Calu3 (cell line): ENCODE measurements at regions not wholly inside any gene's neighbourhood (a gene's known extent, or its start where the extent isn't known, plus 50 kb on each side); places are given as distances from the start of the nearest gene placed in this dataset.

Experiments used
- BruUV-seq: library from RNA; stranded (reverse); fragments of 400-500 nt; replicated peaks from 2 replicates; lab custom pipeline; 2021; lab: Mats Ljungman, UMichigan
- CTCF ChIA-PET: fragments of 300-600 bp; sonication (Branson Sonifier 250); formaldehyde crosslinking; loops from one replicate; lab custom pipeline; 2022; ENCODE audit warnings: antibody characterized with exemption; lab: Charles Lee
- DNase-seq: peaks from one replicate; pipeline ENCODE4 v3.0.0; 2022
- H3K27ac Mint-ChIP-seq: one replicate; pipeline ENCODE4 v1.8.0; 2022; ENCODE audit warnings: mixed read lengths; ENCODE audit not compliant: unreplicated experiment
- H3K27me3 Mint-ChIP-seq: one replicate; pipeline ENCODE4 v1.8.0; 2022; ENCODE audit warnings: mixed read lengths; ENCODE audit not compliant: unreplicated experiment
- H3K36me3 Mint-ChIP-seq: one replicate; pipeline ENCODE4 v1.8.0; 2022; ENCODE audit warnings: mild to moderate bottlenecking, moderate library complexity, mixed read lengths; ENCODE audit not compliant: insufficient read depth, unreplicated experiment
- H3K4me1 Mint-ChIP-seq: one replicate; pipeline ENCODE4 v1.8.0; 2022; ENCODE audit warnings: mild to moderate bottlenecking, low read depth, mixed read lengths; ENCODE audit not compliant: unreplicated experiment
- H3K4me3 Mint-ChIP-seq: one replicate; pipeline ENCODE4 v1.8.0; 2022; ENCODE audit warnings: mild to moderate bottlenecking, low read depth, moderate library complexity, mixed read lengths; ENCODE audit not compliant: unreplicated experiment
- H3K9me3 Mint-ChIP-seq: one replicate; pipeline ENCODE4 v1.8.0; 2022; ENCODE audit warnings: low read depth, mixed read lengths; ENCODE audit not compliant: unreplicated experiment
- intact Hi-C: fragments of 100-400 bp; cut with micrococcal nuclease; formaldehyde crosslinking; loops from one replicate; pipeline ENCODE4 v1.10.0; 2022; ENCODE audit not compliant: unreplicated experiment
- TF ChIP-seq, protein P1 (sequence below): fragments of 200-600 bp; IDR thresholded peaks from one replicate; pipeline ENCODE4 v1.8.0; 2022; ENCODE audit warnings: antibody characterized with exemption; ENCODE audit not compliant: unreplicated experiment

DNA sequence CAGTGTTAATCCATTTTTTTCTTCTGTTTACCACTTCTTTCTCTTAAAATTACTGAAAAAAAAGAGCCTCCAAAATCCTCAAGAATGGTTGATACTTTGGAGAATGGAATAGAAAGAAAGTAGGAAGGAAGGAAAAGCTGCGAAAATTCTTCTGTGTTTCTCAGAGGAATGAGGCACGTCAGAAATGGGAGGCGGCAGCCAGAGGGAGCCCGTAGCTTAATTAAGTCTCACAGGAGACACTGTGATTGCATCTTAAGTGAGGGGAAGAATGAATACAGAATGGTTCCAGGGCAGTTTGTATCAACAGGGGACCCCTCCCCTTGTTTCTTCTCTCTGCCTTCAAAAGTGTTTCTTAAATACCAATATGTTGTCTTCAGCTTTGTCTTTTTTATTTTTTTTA lies 1099.5 kb downstream of the PLA2G4A start:
- Mint-ChIP-seq H3K4me1 (peaks cover 13% of the 10 kb centered on the region), H3K4me3 (no peak overlapping the region), H3K27me3 (no peaks in the 10 kb centered on the region), H3K27ac (no peak overlapping the region), H3K9me3 (no peaks in the 10 kb centered on the region), H3K36me3 (no peaks in the 10 kb centered on the region)
- peak; percentile 63 for DNase-seq
- intact Hi-C loops: loop anchor here (2.0 to 10.0 kb wide), 9 partner anchors 314 to 1223 kb away; no protein-coding TSS in a partner anchor
- TF ChIP-seq, protein P1, sequence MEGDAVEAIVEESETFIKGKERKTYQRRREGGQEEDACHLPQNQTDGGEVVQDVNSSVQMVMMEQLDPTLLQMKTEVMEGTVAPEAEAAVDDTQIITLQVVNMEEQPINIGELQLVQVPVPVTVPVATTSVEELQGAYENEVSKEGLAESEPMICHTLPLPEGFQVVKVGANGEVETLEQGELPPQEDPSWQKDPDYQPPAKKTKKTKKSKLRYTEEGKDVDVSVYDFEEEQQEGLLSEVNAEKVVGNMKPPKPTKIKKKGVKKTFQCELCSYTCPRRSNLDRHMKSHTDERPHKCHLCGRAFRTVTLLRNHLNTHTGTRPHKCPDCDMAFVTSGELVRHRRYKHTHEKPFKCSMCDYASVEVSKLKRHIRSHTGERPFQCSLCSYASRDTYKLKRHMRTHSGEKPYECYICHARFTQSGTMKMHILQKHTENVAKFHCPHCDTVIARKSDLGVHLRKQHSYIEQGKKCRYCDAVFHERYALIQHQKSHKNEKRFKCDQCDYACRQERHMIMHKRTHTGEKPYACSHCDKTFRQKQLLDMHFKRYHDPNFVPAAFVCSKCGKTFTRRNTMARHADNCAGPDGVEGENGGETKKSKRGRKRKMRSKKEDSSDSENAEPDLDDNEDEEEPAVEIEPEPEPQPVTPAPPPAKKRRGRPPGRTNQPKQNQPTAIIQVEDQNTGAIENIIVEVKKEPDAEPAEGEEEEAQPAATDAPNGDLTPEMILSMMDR: no peak
- CTCF ChIA-PET: interaction anchor here (0.6 to 1.9 kb wide), 5 partner anchors 663 to 1339 kb away, joined by 3 to 5 read pairs (median 4); no protein-coding TSS in a partner anchor
- no TSS peak for BruUV-seq

DNA sequence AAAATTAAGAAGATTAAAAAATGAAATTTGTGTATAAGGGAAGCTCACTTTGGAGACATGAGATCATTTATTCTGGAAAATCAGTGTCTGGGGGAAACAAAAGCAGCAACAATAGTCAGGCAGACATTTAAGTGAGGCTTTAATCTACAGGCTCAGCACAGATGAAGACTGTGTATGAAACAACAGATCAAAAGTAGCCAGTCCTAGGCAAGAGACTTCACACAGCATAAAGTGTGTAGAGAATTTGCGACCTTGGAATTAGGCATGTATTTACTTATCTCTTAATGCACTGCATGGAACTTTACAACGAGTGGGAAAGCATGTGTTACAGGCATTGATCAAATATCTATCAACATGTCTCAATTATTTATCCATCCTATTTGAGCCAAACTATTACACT lies 1099.9 kb downstream of the PLA2G4A start:
- Mint-ChIP-seq H3K4me3 (no peak overlapping the region), H3K36me3 (no peaks in the 10 kb centered on the region), H3K9me3 (no peaks in the 10 kb centered on the region), H3K27me3 (no peaks in the 10 kb centered on the region), H3K27ac (no peak overlapping the region), H3K4me1 (peaks cover 15% of the 10 kb centered on the region)
- CTCF ChIA-PET: interaction anchor here (0.6 to 1.9 kb wide), 5 partner anchors 663 to 1339 kb away, joined by 3 to 5 read pairs (median 4); no protein-coding TSS in a partner anchor
- intact Hi-C loops: loop anchor here (2.0 to 10.0 kb wide), 9 partner anchors 314 to 1222 kb away; no protein-coding TSS in a partner anchor
- DNase-seq: no peak
- TF ChIP-seq, protein P1: no peak
- no TSS peak for BruUV-seq

DNA sequence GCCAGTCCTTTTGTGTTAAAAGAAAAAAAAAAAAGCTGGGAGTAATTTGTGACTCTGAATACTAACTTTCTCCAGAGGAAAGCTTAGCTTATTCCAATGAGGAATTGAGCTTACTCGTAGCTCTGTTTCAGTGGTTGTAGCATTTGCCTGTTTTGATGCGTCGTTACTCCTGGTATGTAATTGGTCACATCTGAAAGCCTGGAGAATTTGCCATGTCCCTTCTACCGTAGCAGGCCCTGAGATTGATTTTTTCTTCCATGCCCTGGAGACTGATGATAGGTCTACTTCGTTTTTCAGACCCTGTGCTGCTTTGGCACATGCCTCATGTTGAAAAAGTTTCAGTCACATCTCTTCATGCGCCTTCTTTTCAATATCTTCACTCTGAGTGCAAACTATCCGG lies 1103.0 kb downstream of the PLA2G4A start:
- BruUV-seq: no TSS peak
- TF ChIP-seq, protein P1: no peak
- CTCF ChIA-PET: interaction anchor here (0.6 kb wide), 1 partner anchor 9 kb away, joined by 4 read pairs; no protein-coding TSS in a partner anchor
- Mint-ChIP-seq H3K4me3 (no peak overlapping the region), H3K27ac (no peak overlapping the region), H3K27me3 (no peaks in the 10 kb centered on the region), H3K9me3 (no peaks in the 10 kb centered on the region), H3K4me1 (peaks cover 10% of the 10 kb centered on the region), H3K36me3 (no peaks in the 10 kb centered on the region)
- DNase-seq: no peak
- intact Hi-C loops: no loop called here

DNA sequence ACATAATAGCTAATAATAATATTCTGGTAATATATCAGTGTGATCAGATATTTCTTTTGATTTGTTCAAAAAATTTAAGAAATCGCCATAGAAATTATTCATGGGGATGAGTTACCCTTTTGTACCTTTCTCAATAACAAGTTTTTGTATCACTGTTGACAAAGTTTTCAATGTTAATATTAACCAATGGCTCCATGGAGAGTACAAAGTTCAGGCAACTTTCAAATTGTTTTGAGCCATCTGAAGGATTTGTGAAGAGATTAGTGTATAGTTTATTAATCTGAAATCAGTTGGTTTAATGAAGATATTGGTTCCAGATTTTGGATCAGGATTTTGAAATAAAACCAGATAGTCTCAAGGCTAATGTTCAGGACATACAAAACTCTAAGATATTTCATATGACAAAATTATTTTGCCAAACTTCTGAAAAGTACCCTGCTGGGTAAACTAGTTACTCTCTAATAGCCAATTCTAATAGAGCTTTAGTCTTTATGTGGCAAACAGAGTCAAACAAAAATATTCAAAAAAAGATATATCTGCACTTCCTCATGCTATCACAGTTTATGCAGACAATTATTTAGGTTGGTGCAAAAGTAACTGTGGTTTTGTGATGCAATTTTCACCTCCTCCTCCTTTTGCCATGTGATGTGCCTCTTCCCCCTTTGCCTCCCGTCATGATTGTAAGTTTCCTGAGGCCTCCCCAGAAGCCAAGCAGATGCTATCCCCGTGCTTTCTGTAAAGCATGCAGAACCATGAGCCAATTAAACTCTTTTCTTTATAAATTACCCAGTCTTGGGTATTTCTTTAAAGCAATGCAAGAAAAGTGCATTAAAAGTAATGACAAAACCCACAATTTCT lies 1105.0 kb downstream of the PLA2G4A start:
- DNase-seq: no peak
- H3K27me3 Mint-ChIP-seq: no peaks in the 10 kb centered on the region
- H3K36me3 Mint-ChIP-seq: no peaks in the 10 kb centered on the region
- H3K4me3 Mint-ChIP-seq: no peak overlapping the region
- H3K4me1 Mint-ChIP-seq: peaks cover 10% of the 10 kb centered on the region
- TF ChIP-seq, protein P1: no peak
- intact Hi-C loops: no loop called here
- CTCF ChIA-PET: no interaction called here
- H3K27ac Mint-ChIP-seq: no peak overlapping the region
- BruUV-seq: no TSS peak
- no peaks in the 10 kb centered on the region for H3K9me3 Mint-ChIP-seq
